Skeletal muscle tissue (tissue), 3 donors: ENCODE measurements at regions not wholly inside any gene's neighbourhood (a gene's known extent, or its start where the extent isn't known, plus 50 kb on each side); places are given as distances from the start of the nearest gene placed in this dataset.

Experiments
- H3K27ac ChIP-seq: one replicate; pipeline ENCODE4 v1.7.0; 2013; ENCODE audit warnings: mild to moderate bottlenecking, low read depth, low read length, inconsistent platforms
- H3K27me3 ChIP-seq, 3 donors: one replicate each; pipeline ENCODE4 v1.7.0; 2013; ENCODE audit warnings: low read length in 3 of 3; ENCODE audit not compliant: control insufficient read depth in 3 of 3, insufficient read depth in 3 of 3
- H3K36me3 ChIP-seq, 3 donors: one replicate each; pipeline ENCODE4 v1.7.0; 2013; ENCODE audit warnings: low read length in 3 of 3; ENCODE audit not compliant: control insufficient read depth in 3 of 3, insufficient read depth in 3 of 3
- H3K4me1 ChIP-seq, 3 donors: one replicate each; pipeline ENCODE4 v1.7.0; 2013; ENCODE audit warnings: low read length in 3 of 3, mild to moderate bottlenecking in 3 of 3; ENCODE audit not compliant: control insufficient read depth in 3 of 3, insufficient read depth in 3 of 3
- H3K4me3 ChIP-seq, 3 donors: one replicate each; pipeline ENCODE4 v1.7.0; 2013; ENCODE audit warnings: low read length in 3 of 3
- H3K9ac ChIP-seq, 3 donors: one replicate each; pipeline ENCODE4 v1.7.0; 2013; ENCODE audit warnings: low read length in 3 of 3, mild to moderate bottlenecking in 3 of 3, moderate library complexity in 2 of 3, low read depth in 1 of 3
- H3K9me3 ChIP-seq, 3 donors: one replicate each; pipeline ENCODE4 v1.7.0; 2013; ENCODE audit warnings: low read length in 3 of 3; ENCODE audit not compliant: control insufficient read depth in 3 of 3
- donor health status: Osteomylitis.

DNA sequence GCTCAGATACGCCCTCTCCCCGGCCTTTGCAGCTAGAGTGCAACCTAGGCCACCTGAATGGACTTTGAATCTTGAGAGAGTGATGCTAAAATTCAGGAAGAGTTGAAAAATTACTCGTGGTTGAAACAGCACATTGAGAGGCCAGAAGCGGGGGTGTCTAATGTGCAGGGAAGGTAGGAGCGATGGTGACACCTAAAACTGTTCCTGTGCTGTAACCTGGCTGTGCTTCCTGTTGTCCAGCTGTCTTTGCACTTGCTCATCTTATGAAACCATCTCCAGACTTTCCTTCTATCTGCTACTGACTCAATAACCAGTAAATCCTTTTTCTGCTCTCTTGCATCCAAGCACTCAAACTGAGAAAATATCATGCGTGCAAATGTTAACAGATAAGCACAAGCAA, 106.4 kb upstream of the RPS6KA3 start:
- Histone ChIP-seq H3K36me3 (no peaks in the 10 kb centered on the region), H3K4me1 (peaks cover 0 to 13% (median 0%) of the 10 kb centered on the region in 3 donors), H3K9ac (no peak overlapping the region), H3K27me3 (no peaks in the 10 kb centered on the region), H3K4me3 (no peak overlapping the region), H3K27ac (no peak overlapping the region), H3K9me3 (no peaks in the 10 kb centered on the region)

DNA sequence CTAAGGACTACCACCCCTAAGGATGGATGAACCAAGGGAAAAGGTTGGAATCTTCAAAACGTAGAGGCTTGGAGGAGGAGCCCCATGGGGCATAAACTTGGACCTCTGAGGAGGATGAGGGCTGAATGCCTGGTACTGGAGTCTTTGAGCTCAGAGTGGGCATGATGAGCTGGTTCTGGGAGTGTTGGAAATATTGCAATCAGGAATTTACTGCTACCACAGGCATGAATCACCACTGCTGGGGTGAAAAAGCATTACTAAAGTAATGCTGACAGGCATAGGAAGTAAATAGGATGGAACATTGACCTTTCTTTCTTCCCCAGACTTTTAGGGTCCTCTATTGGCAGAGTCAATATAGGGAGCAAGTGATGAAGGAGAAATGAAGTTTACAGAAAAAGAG, 105.8 kb upstream of the RPS6KA3 start:
- no peaks in the 10 kb centered on the region for H3K9me3 ChIP-seq
- no peak overlapping the region for H3K4me3 ChIP-seq
- H3K36me3 ChIP-seq: no peaks in the 10 kb centered on the region
- no peak overlapping the region for H3K9ac ChIP-seq
- H3K27ac ChIP-seq: no peak overlapping the region
- H3K4me1 ChIP-seq: peaks cover 0 to 13% (median 0%) of the 10 kb centered on the region in 3 donors
- H3K27me3 ChIP-seq: no peaks in the 10 kb centered on the region

DNA sequence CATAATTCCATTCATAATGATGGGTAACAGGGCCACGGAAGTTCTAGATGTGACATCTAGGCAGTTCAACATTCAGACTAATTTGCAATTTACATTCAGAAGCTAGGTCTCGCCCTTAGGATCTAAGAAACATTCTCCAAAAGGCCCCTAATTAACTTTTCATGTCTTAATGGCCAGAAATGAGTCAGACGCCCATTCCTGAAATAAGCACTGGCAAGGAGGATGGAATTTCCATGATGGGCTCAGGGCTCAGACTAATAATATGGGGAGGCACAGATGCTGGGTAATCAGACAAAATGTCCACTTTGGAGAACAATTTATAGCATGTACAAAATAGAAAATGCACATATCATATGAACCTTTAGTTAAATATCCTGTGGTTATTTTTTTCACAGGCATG, 102.8 kb upstream of the RPS6KA3 start:
- Histone ChIP-seq H3K4me1 (peaks cover 0 to 8% (median 0%) of the 10 kb centered on the region in 3 donors), H3K27me3 (no peaks in the 10 kb centered on the region), H3K4me3 (no peak overlapping the region), H3K27ac (no peak overlapping the region), H3K36me3 (no peaks in the 10 kb centered on the region), H3K9me3 (no peaks in the 10 kb centered on the region), H3K9ac (no peak overlapping the region)

DNA sequence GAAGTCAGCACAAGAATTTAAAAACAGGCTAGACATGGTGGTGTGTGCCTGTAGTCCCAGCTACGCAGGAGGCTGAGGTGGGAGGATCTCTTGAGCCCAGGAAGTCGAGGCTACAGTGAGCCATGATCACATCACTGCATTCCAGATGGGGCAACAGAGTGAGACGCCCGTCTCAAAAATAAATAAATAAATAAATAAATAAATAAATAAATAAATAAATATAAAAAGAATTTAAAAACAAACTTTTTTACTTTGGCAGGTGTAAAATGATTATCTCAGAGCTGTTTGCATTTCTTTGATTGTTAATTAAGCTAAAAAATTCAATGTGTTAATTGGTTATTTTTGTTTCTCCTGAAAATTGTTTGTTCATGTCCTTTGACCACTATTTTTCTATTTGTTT, 97.5 kb upstream of the RPS6KA3 start:
- no peaks in the 10 kb centered on the region for H3K36me3 ChIP-seq
- no peaks in the 10 kb centered on the region for H3K9me3 ChIP-seq
- H3K9ac ChIP-seq: no peak overlapping the region
- no peak overlapping the region for H3K4me3 ChIP-seq
- no peaks in the 10 kb centered on the region for H3K27me3 ChIP-seq
- peaks cover 10 to 18% (median 17%) of the 10 kb centered on the region in 3 donors for H3K4me1 ChIP-seq
- H3K27ac ChIP-seq: no peak overlapping the region

DNA sequence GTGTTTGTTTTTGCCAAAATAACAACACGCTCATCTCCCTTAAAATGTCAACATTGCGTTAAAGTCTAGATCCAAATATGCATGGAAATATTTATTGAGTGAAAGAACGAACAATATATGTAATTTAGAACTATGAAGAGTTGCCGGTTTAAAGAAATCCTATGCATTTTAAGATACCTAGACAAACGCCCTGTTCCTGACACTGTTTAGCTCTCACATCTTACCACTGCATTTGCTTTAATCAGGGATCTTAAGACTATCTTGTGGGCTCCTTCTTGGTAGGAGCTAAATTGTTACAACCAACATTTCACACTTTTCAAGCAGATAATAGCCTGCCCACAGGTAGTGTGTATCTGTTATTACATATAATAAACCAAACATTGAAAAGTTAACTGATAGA, 96.6 kb upstream of the RPS6KA3 start:
- no peaks in the 10 kb centered on the region for H3K9me3 ChIP-seq
- no peaks in the 10 kb centered on the region for H3K36me3 ChIP-seq
- peaks cover 10 to 18% (median 17%) of the 10 kb centered on the region in 3 donors for H3K4me1 ChIP-seq
- peak overlapping the region; percentile 8 to 28 (median 27) for H3K9ac ChIP-seq
- no peaks in the 10 kb centered on the region for H3K27me3 ChIP-seq
- peak overlapping the region; percentile 87 for H3K27ac ChIP-seq
- peak overlapping the region in 2 of 3 donors; percentile 5 to 34 for H3K4me3 ChIP-seq

DNA sequence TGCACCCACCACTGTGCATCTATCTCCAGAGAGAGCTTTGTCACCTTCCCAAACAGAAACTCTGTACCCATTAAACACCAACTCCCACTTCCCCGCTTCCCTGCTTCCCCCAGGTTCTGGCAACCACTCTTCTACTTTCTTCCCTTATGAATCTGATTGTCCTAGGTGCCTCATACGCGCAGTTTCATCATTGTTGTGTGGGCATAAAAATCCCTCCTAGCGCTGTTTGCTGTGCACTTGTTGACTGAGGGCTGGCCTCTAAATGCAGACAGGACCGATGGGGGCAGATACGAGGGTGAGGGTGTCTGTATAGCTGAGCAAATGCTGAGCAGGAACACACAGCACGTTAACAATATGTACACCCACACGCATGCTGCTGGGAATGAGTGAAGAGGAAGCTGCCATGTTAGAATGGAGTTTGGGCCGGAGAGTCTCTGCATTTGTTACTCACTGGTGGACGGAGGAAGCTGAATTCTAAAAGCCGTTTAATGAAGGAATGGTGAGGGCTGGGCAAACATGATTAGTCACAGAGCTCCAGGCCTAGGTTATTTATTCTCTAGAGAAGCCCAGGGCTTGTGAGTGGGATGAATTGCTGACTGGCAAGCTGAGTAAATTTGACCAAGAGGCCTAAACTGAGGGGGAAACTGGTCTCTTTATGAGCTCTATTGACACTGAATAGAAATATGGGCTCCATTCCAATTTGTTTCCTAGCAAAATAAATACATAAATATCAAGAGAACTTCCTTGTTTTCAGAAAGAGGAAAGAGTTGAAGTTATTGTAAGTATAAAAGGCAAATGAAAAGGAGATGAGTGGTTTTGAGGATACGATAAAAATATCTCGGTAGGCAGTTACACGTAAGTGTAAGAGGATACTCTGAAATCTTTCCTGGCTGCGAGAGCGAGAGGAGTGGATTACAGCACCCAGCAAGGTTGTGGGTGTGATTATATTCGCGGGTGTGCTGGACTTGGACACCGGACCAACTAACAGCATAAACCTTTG, 95.9 kb upstream of the RPS6KA3 start:
- peaks cover 10 to 18% (median 17%) of the 10 kb centered on the region in 3 donors for H3K4me1 ChIP-seq
- no peaks in the 10 kb centered on the region for H3K36me3 ChIP-seq
- H3K9ac ChIP-seq: peak overlapping the region; percentile 8 to 64 (median 39)
- H3K27me3 ChIP-seq: no peaks in the 10 kb centered on the region
- H3K9me3 ChIP-seq: no peaks in the 10 kb centered on the region
- H3K27ac ChIP-seq: peak overlapping the region; percentile 87
- H3K4me3 ChIP-seq: peak overlapping the region; percentile 16 to 43 (median 22)

DNA sequence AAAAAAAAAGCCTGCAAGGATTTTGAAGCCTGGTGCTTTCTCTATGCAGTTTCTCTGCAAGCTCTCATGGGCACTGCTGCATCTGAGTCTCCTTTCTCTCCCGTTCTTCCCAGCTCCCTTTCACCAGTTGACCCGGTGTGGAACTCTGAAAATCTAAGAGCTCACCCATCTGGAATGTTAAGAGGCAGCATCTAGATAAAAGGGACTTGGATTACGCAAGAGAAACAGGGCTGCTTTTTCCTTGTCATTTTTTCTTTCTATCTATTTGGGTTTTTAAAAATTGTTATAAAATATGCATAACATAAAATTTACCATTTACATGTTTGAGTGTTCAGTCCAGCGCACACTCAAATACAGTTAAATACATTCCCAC, 95.2 kb upstream of the RPS6KA3 start:
- Histone ChIP-seq H3K27me3 (no peaks in the 10 kb centered on the region), H3K9me3 (no peaks in the 10 kb centered on the region), H3K36me3 (no peaks in the 10 kb centered on the region), H3K27ac (peak overlapping the region; percentile 87), H3K4me1 (peaks cover 10 to 18% (median 17%) of the 10 kb centered on the region in 3 donors), H3K9ac (no peak overlapping the region), H3K4me3 (no peak overlapping the region)

DNA sequence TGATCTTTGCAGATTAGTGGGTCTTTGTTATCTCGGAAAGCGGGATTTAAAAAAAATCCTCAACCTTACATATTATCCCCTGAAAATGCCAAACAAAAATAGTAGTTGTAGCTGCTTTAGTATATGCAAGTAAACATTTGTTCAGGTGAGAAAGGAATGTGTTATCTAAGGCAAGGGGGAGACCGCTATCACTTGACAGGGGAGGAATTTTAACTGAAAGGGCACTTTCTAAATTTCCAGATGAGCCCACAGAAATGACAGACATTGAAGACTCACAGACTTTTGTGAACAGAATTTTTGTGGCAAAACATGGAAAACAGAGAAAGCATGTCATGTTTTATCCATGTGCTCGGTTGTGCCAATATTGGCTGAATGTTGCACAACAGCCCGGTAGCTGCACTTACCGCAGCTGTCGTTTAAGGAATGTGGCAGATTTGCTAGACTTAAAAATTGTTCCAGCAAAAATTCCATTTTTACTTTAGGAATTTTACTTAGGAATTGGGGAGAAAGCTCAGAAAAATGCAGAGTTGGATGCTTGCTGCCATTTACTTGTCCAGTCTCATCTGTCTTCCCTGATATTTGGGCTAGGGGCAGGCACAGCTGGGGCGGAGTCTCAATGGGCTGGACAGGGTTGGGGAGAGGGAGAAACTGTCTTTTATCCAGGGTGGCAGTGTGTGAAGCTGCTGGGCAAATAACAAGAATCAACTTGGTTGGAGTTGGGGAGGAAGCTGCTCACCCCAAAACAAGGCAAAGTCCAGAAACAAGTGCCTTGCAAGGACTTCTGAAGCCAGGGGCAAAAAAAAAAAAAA, 94.6 kb upstream of the RPS6KA3 start:
- H3K27me3 ChIP-seq: no peaks in the 10 kb centered on the region
- peak overlapping the region; percentile 87 for H3K27ac ChIP-seq
- peak overlapping the region in 2 of 3 donors; percentile 47 to 62 for H3K9ac ChIP-seq
- H3K4me1 ChIP-seq: peaks cover 10 to 18% (median 17%) of the 10 kb centered on the region in 3 donors
- H3K36me3 ChIP-seq: no peaks in the 10 kb centered on the region
- peak overlapping the region; percentile 9 to 30 (median 22) for H3K4me3 ChIP-seq
- no peaks in the 10 kb centered on the region for H3K9me3 ChIP-seq

DNA sequence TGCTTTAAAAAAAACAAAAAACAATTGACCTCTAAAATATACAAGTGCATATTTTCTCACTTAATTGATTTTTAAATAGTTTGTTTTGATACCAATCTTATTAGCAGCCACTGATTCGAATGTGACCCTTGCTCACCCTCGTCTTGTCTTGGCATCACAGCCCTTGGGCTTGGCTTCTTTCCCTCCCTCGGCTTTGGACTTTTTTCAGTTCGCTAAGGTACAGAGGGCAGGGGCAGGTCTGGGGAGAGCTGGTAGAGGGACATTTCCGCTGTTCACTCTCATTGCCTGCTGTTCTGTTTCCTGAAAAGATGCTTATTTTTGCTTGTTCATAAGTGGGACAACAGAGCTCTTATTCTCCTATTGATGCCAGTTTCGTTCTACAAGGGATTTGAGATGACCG, 88.5 kb upstream of the RPS6KA3 start:
- Histone ChIP-seq H3K36me3 (no peaks in the 10 kb centered on the region), H3K27me3 (no peaks in the 10 kb centered on the region), H3K27ac (no peak overlapping the region), H3K9me3 (no peaks in the 10 kb centered on the region), H3K4me1 (no peaks in the 10 kb centered on the region), H3K4me3 (no peak overlapping the region), H3K9ac (no peak overlapping the region)

DNA sequence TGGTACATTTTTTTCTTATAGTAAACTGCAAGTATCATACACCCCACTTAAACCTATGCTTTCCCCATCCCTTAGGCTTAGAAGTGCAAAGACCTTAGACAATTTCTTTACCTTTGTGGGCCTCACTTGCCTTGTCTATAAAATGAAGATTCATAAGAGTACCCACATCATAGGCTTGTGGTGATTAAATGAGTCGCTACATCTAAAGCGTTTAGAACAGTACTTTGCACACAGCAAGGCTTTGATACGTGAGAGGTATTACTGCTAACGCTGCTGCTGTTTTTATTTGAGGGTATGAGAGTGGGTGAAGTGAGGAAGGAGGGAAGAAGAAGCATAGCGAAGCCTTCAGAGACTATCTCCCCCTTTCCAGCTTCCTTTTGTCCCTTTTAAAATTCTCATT, 87.8 kb upstream of the RPS6KA3 start:
- no peak overlapping the region for H3K9ac ChIP-seq
- no peaks in the 10 kb centered on the region for H3K9me3 ChIP-seq
- H3K36me3 ChIP-seq: no peaks in the 10 kb centered on the region
- no peak overlapping the region for H3K27ac ChIP-seq
- no peak overlapping the region for H3K4me3 ChIP-seq
- H3K27me3 ChIP-seq: no peaks in the 10 kb centered on the region
- H3K4me1 ChIP-seq: no peaks in the 10 kb centered on the region
